CMK (cell line): ENCODE measurements at regions not wholly inside any gene's neighbourhood (a gene's known extent, or its start where the extent isn't known, plus 50 kb on each side); places are given as distances from the start of the nearest gene placed in this dataset.
"Not testable (repeated sequence)": the region's sequence is repeated elsewhere in the genome, so short reads cannot be mapped to it uniquely, and the experiment has no call there.

Experiments used
- DNase-seq: peaks from one replicate; pipeline ENCODE4 v3.0.0-alpha.2; 2010; ENCODE audit warnings: low read depth

GRCh38 chr2:240374085-240374907 is 61.2 kb upstream of the GPC1 start:
- no peak for DNase-seq

GRCh38 chr2:240375024-240375645 is 60.3 kb upstream of the GPC1 start:
- no peak for DNase-seq

GRCh38 chr2:240376739-240377138 is 58.7 kb upstream of the GPC1 start:
- no peak for DNase-seq

- no peak for DNase-seq
These were observed 58.1 kb upstream of the GPC1 start for GRCh38 chr2:240377366-240377765.

GRCh38 chr2:240379089-240379636 is 56.3 kb upstream of the GPC1 start:
- DNase-seq = no peak

GRCh38 chr2:240383099-240383758 is 52.2 kb upstream of the GPC1 start:
- no peak for DNase-seq

- no peak for DNase-seq
These were observed 51.4 kb upstream of the GPC1 start for GRCh38 chr2:240383871-240384700.

- DNase-seq = no peak
These were observed 50.6 kb upstream of the GPC1 start for GRCh38 chr2:240384711-240385450.

GRCh38 chr2:240385451-240386161 is 49.9 kb upstream of the GPC1 start:
- not testable (repeated sequence) for DNase-seq
